H9 (cell line): ENCODE measurements at regions not wholly inside any gene's neighbourhood (a gene's known extent, or its start where the extent isn't known, plus 50 kb on each side); places are given as distances from the start of the nearest gene placed in this dataset.

ENCODE experiments used
- DNase-seq: peaks from one replicate; pipeline ENCODE4 v3.0.0-alpha.2; 2017
- H2AFZ ChIP-seq: one replicate; pipeline ENCODE4 v1.6.1; 2013; ENCODE audit warnings: mild to moderate bottlenecking, low read length, control low read depth, moderate library complexity
- H2AK5ac ChIP-seq: 2 replicates; pipeline ENCODE4 v1.6.1; 2013; ENCODE audit warnings: low read length, control low read depth, mixed read lengths; ENCODE audit not compliant: insufficient read length
- H2BK120ac ChIP-seq: one replicate; pipeline ENCODE4 v1.6.1; 2013; ENCODE audit warnings: low read depth, mild to moderate bottlenecking, low read length, control low read depth, inconsistent platforms; ENCODE audit not compliant: poor library complexity, severe bottlenecking
- H2BK12ac ChIP-seq: 2 replicates; pipeline ENCODE4 v1.6.1; 2013; ENCODE audit warnings: low read length, control low read depth, mixed read lengths, low read depth; ENCODE audit not compliant: insufficient read length
- H2BK15ac ChIP-seq: 2 replicates; pipeline ENCODE4 v1.6.1; 2013; ENCODE audit warnings: low read depth, low read length, control low read depth
- H2BK20ac ChIP-seq: one replicate; pipeline ENCODE4 v1.6.1; 2013; ENCODE audit warnings: low read depth, mild to moderate bottlenecking, low read length, control low read depth, inconsistent platforms; ENCODE audit not compliant: poor library complexity, severe bottlenecking
- H2BK5ac ChIP-seq: 2 replicates; pipeline ENCODE4 v1.6.1; 2013; ENCODE audit warnings: low read length, control low read depth, mixed read lengths; ENCODE audit not compliant: insufficient read length
- H3K14ac ChIP-seq: 2 replicates; pipeline ENCODE4 v1.6.1; 2013; ENCODE audit warnings: low read length, control low read depth; ENCODE audit not compliant: insufficient read depth
- H3K18ac ChIP-seq: 2 replicates; pipeline ENCODE4 v1.6.1; 2013; ENCODE audit warnings: low read depth, mild to moderate bottlenecking, mixed read lengths, low read length, control low read depth; ENCODE audit not compliant: insufficient read length
- H3K23ac ChIP-seq: 2 replicates; pipeline ENCODE4 v1.6.1; 2013; ENCODE audit warnings: low read length, control low read depth, mixed read lengths, low read depth; ENCODE audit not compliant: insufficient read length
- H3K23me2 ChIP-seq: 2 replicates; pipeline ENCODE4 v1.6.1; 2013; ENCODE audit warnings: low read depth, mild to moderate bottlenecking, mixed read lengths, low read length, control low read depth; ENCODE audit not compliant: insufficient read length, poor library complexity, severe bottlenecking
- H3K27ac ChIP-seq: 2 replicates; pipeline ENCODE4 v1.5.1; 2013; ENCODE audit warnings: low read length, control low read depth, mixed read lengths, low read depth; ENCODE audit not compliant: insufficient read length
- H3K27me3 ChIP-seq: 2 replicates; pipeline ENCODE4 v1.6.1; 2013; ENCODE audit warnings: low read length, control low read depth, inconsistent platforms; ENCODE audit not compliant: insufficient read depth
- H3K4ac ChIP-seq: 2 replicates; pipeline ENCODE4 v1.6.1; 2013; ENCODE audit warnings: low read depth, mild to moderate bottlenecking, control low read depth, inconsistent platforms, low read length, moderate library complexity
- H3K4me1 ChIP-seq: 2 replicates; pipeline ENCODE4 v1.6.1; 2013; ENCODE audit warnings: low read length, control low read depth, inconsistent platforms; ENCODE audit not compliant: insufficient read depth
- H3K4me2 ChIP-seq: 2 replicates; pipeline ENCODE4 v1.6.1; 2013; ENCODE audit warnings: low read length, control low read depth, mixed read lengths; ENCODE audit not compliant: insufficient read length, insufficient read depth
- H3K56ac ChIP-seq: 2 replicates; pipeline ENCODE4 v1.6.1; 2013; ENCODE audit warnings: low read depth, mild to moderate bottlenecking, mixed read lengths, low read length, control low read depth; ENCODE audit not compliant: insufficient read length
- H3K79me1 ChIP-seq: 2 replicates; pipeline ENCODE4 v1.6.1; 2013; ENCODE audit warnings: low read depth, mild to moderate bottlenecking, moderate library complexity, low read length, control low read depth, inconsistent platforms; ENCODE audit not compliant: insufficient read depth, poor library complexity, severe bottlenecking
- H3K79me2 ChIP-seq: 2 replicates; pipeline ENCODE4 v1.6.1; 2013; ENCODE audit warnings: low read length, control low read depth, inconsistent platforms; ENCODE audit not compliant: insufficient read depth
- H3K9ac ChIP-seq: 2 replicates; pipeline ENCODE4 v1.6.1; 2013; ENCODE audit warnings: low read length, control low read depth, mixed read lengths; ENCODE audit not compliant: insufficient read length; ENCODE audit errors: extremely low read depth
- H3K9me3 ChIP-seq: one replicate; pipeline ENCODE4 v1.6.1; 2013; ENCODE audit warnings: low read depth, low read length, inconsistent platforms; ENCODE audit not compliant: control insufficient read depth
- H3T11ph ChIP-seq: one replicate; pipeline ENCODE4 v1.6.1; 2013; ENCODE audit warnings: mild to moderate bottlenecking, low read length, control low read depth, inconsistent platforms
- H4K20me1 ChIP-seq: one replicate; pipeline ENCODE4 v1.6.1; 2013; ENCODE audit not compliant: control insufficient read depth, insufficient read length, insufficient read depth
- H4K5ac ChIP-seq: 2 replicates; pipeline ENCODE4 v1.6.1; 2013; ENCODE audit warnings: low read depth, mild to moderate bottlenecking, mixed read lengths, low read length, control low read depth; ENCODE audit not compliant: insufficient read length
- H4K8ac ChIP-seq: replicated peaks from 2 replicates; pipeline ENCODE4 v1.6.1; 2013; ENCODE audit warnings: low read length, control low read depth, mixed read lengths, low read depth; ENCODE audit not compliant: insufficient read length
- H4K91ac ChIP-seq: 2 replicates; pipeline ENCODE4 v1.6.1; 2013; ENCODE audit warnings: low read depth, mild to moderate bottlenecking, moderate library complexity, mixed read lengths, low read length, control low read depth; ENCODE audit not compliant: insufficient read length
- H3K27ac Mint-ChIP-seq, 3 experiments: 2 replicates in 2 of 3; 3 replicates in 1 of 3; pipeline ENCODE4 v1.8.0; 2020 to 2021; ENCODE audit warnings: mixed read lengths in 3 of 3, mild to moderate bottlenecking in 1 of 3, moderate library complexity in 1 of 3
- H3K27me3 Mint-ChIP-seq: 2 replicates; pipeline ENCODE4 v1.8.0; 2021; ENCODE audit warnings: low read depth, mild to moderate bottlenecking, moderate library complexity, mixed read lengths
- H3K36me3 Mint-ChIP-seq, 3 experiments: 2 replicates in 2 of 3; 3 replicates in 1 of 3; pipeline ENCODE4 v1.8.0; 2020 to 2021; ENCODE audit warnings: low read depth in 3 of 3, mixed read lengths in 3 of 3; ENCODE audit not compliant: insufficient read depth in 1 of 3
- H3K4me1 Mint-ChIP-seq, 2 experiments: 2 replicates each; pipeline ENCODE4 v1.8.0; 2020; ENCODE audit warnings: mixed read lengths in 2 of 2
- H3K4me3 Mint-ChIP-seq, 2 experiments: 2 replicates in 1 of 2; 3 replicates in 1 of 2; pipeline ENCODE4 v1.8.0; 2020 to 2021; ENCODE audit warnings: mild to moderate bottlenecking in 2 of 2, mixed read lengths in 2 of 2, moderate library complexity in 1 of 2
- H3K9me3 Mint-ChIP-seq, 2 experiments: 2 replicates in 1 of 2; 3 replicates in 1 of 2; pipeline ENCODE4 v1.8.0; 2020; ENCODE audit warnings: mild to moderate bottlenecking in 2 of 2, mixed read lengths in 2 of 2, moderate library complexity in 1 of 2
- CTCF ChIP-seq: fragments of 200-600 bp; sonication (generic); conservative IDR thresholded peaks from 3 replicates; pipeline ENCODE4 v1.8.0; 2021; ENCODE audit warnings: antibody characterized with exemption, mild to moderate bottlenecking
- WGBS: extraction: QIAGEN DNeasy Blood & Tissue Kit; methylation state at CpG from one replicate; pipeline ENCODE4 v1.1.7; 2013; ENCODE audit warnings: missing lambda C conversion rate, low lambda C conversion rate, mixed read lengths; ENCODE audit not compliant: insufficient read length; ENCODE audit errors: extremely low coverage; 5-methylcytosine and 5-hydroxymethylcytosine counted together

GRCh38 chr4:66482186-66482585, 811.9 kb upstream of the EPHA5 start:
- Histone ChIP-seq H3K27me3 (no peaks in the 10 kb centered on the region), H3K4me1 (no peaks in the 10 kb centered on the region), H3K4me2 (no peak overlapping the region), H2BK12ac (no peak overlapping the region), H3K27ac (no peak overlapping the region), H4K91ac (no peak overlapping the region), H2BK120ac (no peak overlapping the region), H2AK5ac (no peak overlapping the region), H2BK5ac (no peak overlapping the region), H3K23ac (no peak overlapping the region), H3K9me3 (no peaks in the 10 kb centered on the region), H3K56ac (no peak overlapping the region), H3K4ac (no peak overlapping the region), H2BK20ac (no peak overlapping the region), H3K23me2 (no peaks in the 10 kb centered on the region), H2BK15ac (no peak overlapping the region), H3K79me2 (no peaks in the 10 kb centered on the region), H3K18ac (no peak overlapping the region), H4K5ac (no peak overlapping the region), H2AFZ (no peak overlapping the region), H3T11ph (no peak overlapping the region), H3K9ac (no peak overlapping the region), H3K14ac (no peak overlapping the region), H4K20me1 (no peaks in the 10 kb centered on the region), H4K8ac (no peak overlapping the region), H3K79me1 (no peaks in the 10 kb centered on the region)
- H3K27ac Mint-ChIP-seq = no peak overlapping the region
- H3K4me1 Mint-ChIP-seq = no peaks in the 10 kb centered on the region
- H3K9me3 Mint-ChIP-seq = no peaks in the 10 kb centered on the region; a peak in 1 of 5 replicates
- H3K4me3 Mint-ChIP-seq = no peak overlapping the region
- WGBS = no CpG with 5 or more reads among the region's 1 CpG
- no peak for DNase-seq
- H3K36me3 Mint-ChIP-seq = no peaks in the 10 kb centered on the region
- no peaks in the 10 kb centered on the region for H3K27me3 Mint-ChIP-seq
- no peak for TF ChIP-seq CTCF
